K562 (cell line): ENCODE measurements at regions not wholly inside any gene's neighbourhood (a gene's known extent, or its start where the extent isn't known, plus 50 kb on each side); places are given as distances from the start of the nearest gene placed in this dataset.

ENCODE experiments used
- ATAC-seq: fragments of 200-7000 bp; cut with Tn5 transposase; 3 replicates; pipeline ENCODE4 v1.9.1; 2020; ENCODE audit warnings: moderate library complexity
- BruUV-seq: library from RNA; stranded (reverse); fragments of 400-500 nt; replicated peaks from 2 replicates; lab custom pipeline; 2021; lab: Mats Ljungman, UMichigan
- CTCF ChIA-PET: fragments of 300-600 bp; formaldehyde crosslinking; extraction: SDS; loops from one replicate; lab custom pipeline; 2021; ENCODE audit warnings: low intra/inter-chr PET ratio; lab: Yijun Ruan, JAX
- POLR2A ChIA-PET: fragments of 300-600, 350-650 bp; sonication (Branson Sonifier 250); formaldehyde crosslinking; extraction: SDS; loops from one replicate; lab custom pipeline; 2021; ENCODE audit warnings: antibody characterized with exemption, inconsistent platforms; lab: Yijun Ruan, JAX
- DNase-seq, 4 experiments: peaks; one replicate each; pipeline versions ENCODE4 v3.0.0 to v3.0.0-alpha.2; 2011 to 2018; ENCODE audit warnings: low spot score in 3 of 4, mixed read lengths in 3 of 4; ENCODE audit errors: extremely low read depth in 1 of 4
- FAIRE-seq: peaks from 2 replicates; lab custom pipeline; 2011; peaks lifted over from hg19 to GRCh38; lab: Jason Lieb, UNC
- H2AFZ ChIP-seq: 2 replicates; pipeline ENCODE4 v1.6.0; 2011; ENCODE audit warnings: low read depth, low read length, control low read depth, inconsistent platforms
- H3K27ac ChIP-seq: fragments of 200-600 bp; 3 replicates; pipeline ENCODE4 v1.8.0; 2011; ENCODE audit warnings: low read depth, mild to moderate bottlenecking, control low read depth, inconsistent platforms, low read length, moderate library complexity, mixed read lengths; ENCODE audit errors: extremely low read depth
- H3K27me3 ChIP-seq, 2 experiments: fragments of 300-600 bp in 1 of 2; 2 replicates in 1 of 2; 3 replicates in 1 of 2; pipeline versions ENCODE4 v1.6.0 to v1.8.0; 2011; ENCODE audit warnings: inconsistent platforms in 2 of 2, low read length in 2 of 2, mild to moderate bottlenecking in 1 of 2, mixed read lengths in 1 of 2, moderate library complexity in 1 of 2; ENCODE audit not compliant: control insufficient read depth in 2 of 2, insufficient read depth in 2 of 2
- H3K36me3 ChIP-seq: fragments of 300-600 bp; 3 replicates; pipeline ENCODE4 v1.8.0; 2011; ENCODE audit warnings: mild to moderate bottlenecking, low read length, inconsistent platforms; ENCODE audit not compliant: control insufficient read depth, insufficient read depth
- H3K4me1 ChIP-seq, 2 experiments: fragments of 200-600 bp in 1 of 2; replicated peaks in 1 of 2; 2 replicates in 1 of 2; 3 replicates in 1 of 2; pipeline versions ENCODE4 v1.5.1 to v1.8.0; 2011; ENCODE audit warnings: inconsistent platforms in 2 of 2, low read length in 2 of 2, mild to moderate bottlenecking in 1 of 2, mixed read lengths in 1 of 2, moderate library complexity in 1 of 2; ENCODE audit not compliant: control insufficient read depth in 2 of 2, insufficient read depth in 2 of 2
- H3K4me2 ChIP-seq: 2 replicates; pipeline ENCODE4 v1.6.1; 2011; ENCODE audit warnings: low read length, control low read depth, inconsistent platforms, mixed read lengths; ENCODE audit not compliant: insufficient read depth
- H3K4me3 ChIP-seq: fragments of 200-600 bp; sonication (generic), shearing (Covaris generic); 2 replicates; pipeline ENCODE4 v1.5.1; 2016; ENCODE audit warnings: control low read depth, inconsistent platforms
- H3K79me2 ChIP-seq: fragments of 200-600 bp; 3 replicates; pipeline ENCODE4 v1.8.0; 2011; ENCODE audit warnings: low read length, inconsistent platforms; ENCODE audit not compliant: control insufficient read depth, insufficient read depth
- H3K9ac ChIP-seq, 2 experiments: 2 replicates each; pipeline versions ENCODE4 v1.6.0 to v1.6.1; 2011; ENCODE audit warnings: low read depth in 2 of 2, low read length in 2 of 2, control low read depth in 1 of 2, inconsistent platforms in 1 of 2, mild to moderate bottlenecking in 1 of 2, mixed read lengths in 1 of 2; ENCODE audit not compliant: insufficient read depth in 1 of 2
- H3K9me1 ChIP-seq: one replicate; pipeline ENCODE4 v1.6.0; 2011; ENCODE audit warnings: inconsistent platforms, mild to moderate bottlenecking, low read length, moderate library complexity; ENCODE audit not compliant: control insufficient read depth, insufficient read depth
- H3K9me3 ChIP-seq: replicated peaks from 2 replicates; pipeline ENCODE4 v1.5.1; 2011; ENCODE audit warnings: low read depth, low read length, inconsistent platforms; ENCODE audit not compliant: control insufficient read depth, insufficient read depth
- H4K20me1 ChIP-seq: replicated peaks from 2 replicates; pipeline ENCODE4 v1.6.1; 2011; ENCODE audit warnings: low read length, inconsistent platforms, mixed read lengths; ENCODE audit not compliant: control insufficient read depth, insufficient read depth
- BDP1 ChIP-seq: IDR thresholded peaks from 3 replicates; pipeline ENCODE4 v1.6.1; 2011; ENCODE audit not compliant: insufficient read length, insufficient read depth
- ETS1 ChIP-seq: conservative IDR thresholded peaks from 2 replicates; pipeline ENCODE4 v1.6.1; 2011; ENCODE audit warnings: low read depth, mild to moderate bottlenecking, low read length; ENCODE audit not compliant: control insufficient read depth
- ETV5 ChIP-seq: sonication (generic); formaldehyde crosslinking; IDR thresholded peaks from 2 replicates; pipeline ENCODE4 v1.4.0; 2020; ENCODE audit warnings: low read depth, mild to moderate bottlenecking, missing genetic modification reagents
- HNRNPK ChIP-seq: fragments of 200-400 bp; formaldehyde crosslinking; IDR thresholded peaks from one replicate; pipeline ENCODE4 v1.6.1; 2018; ENCODE audit warnings: mild to moderate bottlenecking, low read depth, low read length; ENCODE audit not compliant: poor library complexity, severe bottlenecking
- MAFG ChIP-seq: fragments of 450-650 bp; conservative IDR thresholded peaks from 2 replicates; pipeline ENCODE4 v1.6.1; 2016; ENCODE audit warnings: missing genetic modification characterization, missing compliant biosample characterization
- MTA2 ChIP-seq: fragments of 450-650 bp; IDR thresholded peaks from 2 replicates; pipeline ENCODE4 v1.6.1; 2016; ENCODE audit warnings: low read depth
- NFRKB ChIP-seq: fragments of 450-650 bp; IDR thresholded peaks from 2 replicates; pipeline ENCODE4 v1.6.1; 2016; ENCODE audit warnings: low read depth
- NR0B1 ChIP-seq: fragments of 450-650 bp; IDR thresholded peaks from one replicate; pipeline ENCODE4 v1.6.1; 2018; ENCODE audit warnings: mild to moderate bottlenecking, moderate library complexity; ENCODE audit not compliant: partially characterized antibody
- PHF21A ChIP-seq: fragments of 450-650 bp; IDR thresholded peaks from 2 replicates; pipeline ENCODE4 v1.6.1; 2017; ENCODE audit warnings: low read depth, borderline replicate concordance
- POLR3G ChIP-seq: IDR thresholded peaks from 2 replicates; pipeline ENCODE4 v1.6.1; 2011; ENCODE audit not compliant: insufficient read length, insufficient replicate concordance; ENCODE audit errors: extremely low read depth
- RFX5 ChIP-seq: IDR thresholded peaks from 2 replicates; pipeline ENCODE4 v1.6.1; 2011; ENCODE audit warnings: low read depth, mild to moderate bottlenecking, improper control_type of control experiment, low read length
- SMARCA5 ChIP-seq: fragments of 450-650 bp; IDR thresholded peaks from 2 replicates; pipeline ENCODE4 v1.6.1; 2016
- STAT6 ChIP-seq: sonication (generic); formaldehyde crosslinking; IDR thresholded peaks from 2 replicates; pipeline ENCODE4 v1.8.1; 2023; ENCODE audit warnings: mild to moderate bottlenecking, missing genetic modification reagents
- ZBED1 ChIP-seq: IDR thresholded peaks from 2 replicates; pipeline ENCODE4 v1.6.1; 2014
- ZNF124 ChIP-seq: sonication (generic); formaldehyde crosslinking; IDR thresholded peaks from 2 replicates; pipeline ENCODE4 v1.8.1; 2022; ENCODE audit warnings: missing genetic modification reagents
- ZNF311 ChIP-seq: fragments of 250-450 bp; sonication (Bioruptor Pico); IDR thresholded peaks from 2 replicates; pipeline ENCODE4 v1.4.0; 2020; ENCODE audit warnings: mild to moderate bottlenecking, moderate library complexity
- ZNF586 ChIP-seq: fragments of 450-650 bp; formaldehyde crosslinking; conservative IDR thresholded peaks from 2 replicates; pipeline ENCODE4 v1.4.0; 2020; ENCODE audit warnings: mild to moderate bottlenecking, moderate library complexity
- ZNF76 ChIP-seq: fragments of 250-450 bp; sonication (Bioruptor Pico); IDR thresholded peaks from 2 replicates; pipeline ENCODE4 v1.4.0; 2020; ENCODE audit warnings: mild to moderate bottlenecking, moderate library complexity, borderline replicate concordance
- WGBS: fragments of 100-300 bp; shearing (Covaris generic); methylation state at CpG from one replicate; pipeline ENCODE4 v1.1.6; 2016; ENCODE audit warnings: low coverage, mixed read lengths; ENCODE audit not compliant: insufficient coverage; ENCODE audit errors: missing lambda C conversion rate; 5-methylcytosine and 5-hydroxymethylcytosine counted together
- in situ Hi-C: fragments of 300-500 bp; cut with MboI; formaldehyde crosslinking; loops from 4 replicates; pipeline ENCODE4 v1.15.0; 2018; ENCODE audit warnings: inconsistent platforms, mixed read lengths
- intact Hi-C: fragments of 100-400 bp; cut with micrococcal nuclease; formaldehyde crosslinking; loops from 2 replicates; pipeline ENCODE4 v1.14.2; 2022

- peaks cover 9 to 21% of the 10 kb centered on the region in 2 experiments; a peak in 4 of 5 replicates for H3K4me1 ChIP-seq
- ATAC-seq: no peak
- in situ Hi-C loops: no loop called here
Measured at GRCh38 chr22:46038516-46039430, 61.8 kb upstream of the WNT7B start.

More at GRCh38 chr22:46038516-46039430, 61.8 kb upstream of the WNT7B start:
- intact Hi-C loops: no loop called here
- CTCF ChIA-PET: no interaction called here
- no TSS peak for BruUV-seq
- POLR2A ChIA-PET: no interaction called here
- Histone ChIP-seq H3K9me1 (no peaks in the 10 kb centered on the region), H3K4me2 (no peak overlapping the region), H3K9ac (no peak overlapping the region), H3K27ac (no peak overlapping the region), H3K36me3 (no peaks in the 10 kb centered on the region), H3K79me2 (peaks cover 6% of the 10 kb centered on the region; the same call in 2 of the 3 replicates), H3K9me3 (no peaks in the 10 kb centered on the region), H4K20me1 (no peaks in the 10 kb centered on the region), H2AFZ (no peak overlapping the region), H3K4me3 (no peak overlapping the region), H3K27me3 (no peaks in the 10 kb centered on the region)
- peak; percentile 40 for FAIRE-seq
- WGBS: 68% methylated on average over 15 of the region's 18 CpGs
- TF ChIP-seq ETS1 (no peak), ZNF311 (CRISPR knock-in tag) (no peak), POLR3G (no peak), ZNF76 (no peak), ZNF124 (no peak), STAT6 (CRISPR knock-in tag) (no peak), NFRKB (no peak), ZNF586 (no peak), RFX5 (no peak), PHF21A (no peak), BDP1 (no peak), HNRNPK (no peak), SMARCA5 (no peak), MAFG (tag) (no peak), ETV5 (no peak), ZBED1 (no peak), MTA2 (no peak), NR0B1 (no peak)
- no peak for DNase-seq
